HG02623 (cell line): ENCODE measurements at regions not wholly inside any gene's neighbourhood (a gene's known extent, or its start where the extent isn't known, plus 50 kb on each side); places are given as distances from the start of the nearest gene placed in this dataset.
"Not testable (repeated sequence)": the region's sequence is repeated elsewhere in the genome, so short reads cannot be mapped to it uniquely, and the experiment has no call there.

Source experiments
- ATAC-seq: cut with Tn5 transposase; IDR thresholded peaks from one replicate; pipeline ENCODE4 v1.9.1; 2021; ENCODE audit warnings: moderate library complexity; ENCODE audit not compliant: unreplicated experiment

GRCh38 chr2:7621018-7621814 lies 704.0 kb downstream of the RNF144A start:
- ATAC-seq = no peak

- no peak for ATAC-seq
Measured at GRCh38 chr2:7625392-7626138, 708.4 kb downstream of the RNF144A start.

- no peak for ATAC-seq
Measured at GRCh38 chr2:7626139-7626537, 708.9 kb downstream of the RNF144A start.

GRCh38 chr2:7627583-7627982 lies 710.4 kb downstream of the RNF144A start:
- ATAC-seq = no peak

GRCh38 chr2:7632420-7632819 lies 715.2 kb downstream of the RNF144A start:
- no peak for ATAC-seq

GRCh38 chr2:7633566-7634153 lies 716.4 kb downstream of the RNF144A start:
- ATAC-seq = no peak

- no peak for ATAC-seq
Measured at GRCh38 chr2:7634409-7634808, 717.2 kb downstream of the RNF144A start.

GRCh38 chr2:7639476-7639875 lies 722.3 kb downstream of the RNF144A start:
- ATAC-seq = no peak

- ATAC-seq = not testable (repeated sequence)
Measured at GRCh38 chr2:7641272-7641671, 724.1 kb downstream of the RNF144A start.

GRCh38 chr2:7646024-7646423 lies 728.8 kb downstream of the RNF144A start:
- ATAC-seq = no peak

GRCh38 chr2:7646661-7647060 lies 729.4 kb downstream of the RNF144A start:
- ATAC-seq = no peak

- ATAC-seq = no peak
Measured at GRCh38 chr2:7648221-7648795, 731.1 kb downstream of the RNF144A start.

- no peak for ATAC-seq
Measured at GRCh38 chr2:7649461-7650228, 732.4 kb downstream of the RNF144A start.

- no peak for ATAC-seq
Measured at GRCh38 chr2:7653617-7654016, 736.4 kb downstream of the RNF144A start.

GRCh38 chr2:7655629-7656028 lies 738.4 kb downstream of the RNF144A start:
- ATAC-seq = no peak

GRCh38 chr2:7657526-7657925 lies 740.3 kb downstream of the RNF144A start:
- not testable (repeated sequence) for ATAC-seq

- ATAC-seq = no peak
Measured at GRCh38 chr2:7658486-7658885, 741.3 kb downstream of the RNF144A start.

GRCh38 chr2:7660816-7661215 lies 743.6 kb downstream of the RNF144A start:
- ATAC-seq = no peak

GRCh38 chr2:7661502-7661901 lies 744.3 kb downstream of the RNF144A start:
- no peak for ATAC-seq

- peak; percentile 80 for ATAC-seq
Measured at GRCh38 chr2:7665880-7666279, 748.7 kb downstream of the RNF144A start.
